Left renal cortex interstitium (tissue), 4 donors: ENCODE measurements at regions not wholly inside any gene's neighbourhood (a gene's known extent, or its start where the extent isn't known, plus 50 kb on each side); places are given as distances from the start of the nearest gene placed in this dataset.

Experiments
- DNase-seq, 4 donors: peaks; one replicate each; pipeline ENCODE4 v3.0.0-alpha.2; 2013; ENCODE audit warnings: low read depth in 4 of 4, low spot score in 2 of 4, missing footprints in 1 of 4

DNA sequence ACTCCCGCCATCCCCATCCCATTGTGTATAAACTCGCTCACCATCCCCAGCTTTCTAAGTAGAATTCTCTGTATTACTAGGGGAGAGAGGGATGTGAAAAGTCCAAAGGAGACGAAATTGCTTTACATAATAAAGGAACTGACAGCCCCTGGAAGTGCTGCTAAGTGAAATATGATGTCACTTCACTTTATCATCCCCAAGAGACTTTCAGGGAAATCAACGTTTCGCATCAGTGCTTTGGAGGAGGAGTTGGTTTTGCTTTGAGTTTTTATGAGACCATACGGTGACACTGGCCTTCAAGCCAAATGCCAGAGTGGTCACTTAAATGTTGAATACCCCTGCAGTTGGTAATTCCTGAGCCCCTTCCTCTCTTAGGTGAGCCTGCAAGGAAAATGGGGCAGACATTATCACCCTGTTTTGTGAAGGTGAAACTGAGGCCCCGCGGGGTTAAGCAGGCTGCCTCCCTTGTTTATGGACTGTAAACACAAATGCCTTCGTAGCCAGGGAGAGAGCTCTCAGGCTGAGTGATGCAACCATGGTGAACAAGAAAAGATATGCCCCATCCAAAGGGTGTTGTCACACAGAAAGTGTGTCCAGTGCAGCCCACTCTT, 58.4 kb upstream of the KAZN start:
- no peak for DNase-seq

GRCh38 chr1:14541348-14541747, 57.1 kb upstream of the KAZN start:
- no peak for DNase-seq

- DNase-seq: no peak
Observed at GRCh38 chr1:14543191-14543840, 55.2 kb upstream of the KAZN start.

DNA sequence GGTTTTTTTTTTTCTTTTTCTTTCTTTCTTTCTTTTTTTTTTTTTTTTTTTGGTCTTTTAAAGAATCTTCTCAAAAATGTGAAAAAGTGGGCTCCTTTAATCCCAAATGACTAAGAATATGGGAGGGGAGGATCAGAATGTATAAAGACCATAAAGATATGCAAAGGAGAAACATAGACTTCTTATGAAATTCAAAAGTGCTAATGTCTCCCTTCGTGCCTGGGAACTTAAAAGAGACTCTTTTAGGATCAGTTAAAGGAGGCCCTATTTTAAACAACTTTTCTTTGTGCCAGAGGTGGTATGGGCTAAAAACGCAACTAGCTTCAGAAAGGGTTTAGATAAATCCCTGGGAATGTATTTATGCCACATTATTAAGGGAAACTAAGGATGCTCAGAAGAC, 54.2 kb upstream of the KAZN start:
- DNase-seq: no peak

- DNase-seq: no peak
Observed at GRCh38 chr1:14545422-14546025, 53.0 kb upstream of the KAZN start.

GRCh38 chr1:14546416-14546815, 52.1 kb upstream of the KAZN start:
- DNase-seq: no peak
